ENCODE measurements at regions not wholly inside any gene's neighbourhood (a gene's known extent, or its start where the extent isn't known, plus 50 kb on each side); places are given as distances from the start of the nearest gene placed in this dataset.

- DNase-seq = no peak
These were observed 121.1 kb downstream of the HGF start for GRCh38 chr7:81648716-81649115.

DNA sequence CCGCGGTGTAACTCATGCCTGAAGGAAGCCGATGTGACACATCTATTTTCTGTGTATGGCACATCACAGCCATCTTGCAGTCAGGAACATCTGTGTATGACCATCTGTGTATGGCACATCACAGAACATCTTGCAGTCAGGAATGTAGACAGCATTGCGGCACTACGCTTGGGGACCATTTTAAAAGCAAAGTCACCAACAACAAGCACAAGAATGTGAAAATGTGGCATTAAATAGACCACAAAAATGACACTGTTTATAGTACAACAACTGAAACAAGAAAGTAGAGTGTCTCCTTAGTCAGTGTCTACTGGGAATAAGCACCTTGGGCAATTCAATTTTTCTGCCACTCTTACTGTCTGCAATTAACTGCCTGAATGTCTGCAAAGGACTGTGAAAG, 124.4 kb downstream of the HGF start:
- no peak for DNase-seq

DNA sequence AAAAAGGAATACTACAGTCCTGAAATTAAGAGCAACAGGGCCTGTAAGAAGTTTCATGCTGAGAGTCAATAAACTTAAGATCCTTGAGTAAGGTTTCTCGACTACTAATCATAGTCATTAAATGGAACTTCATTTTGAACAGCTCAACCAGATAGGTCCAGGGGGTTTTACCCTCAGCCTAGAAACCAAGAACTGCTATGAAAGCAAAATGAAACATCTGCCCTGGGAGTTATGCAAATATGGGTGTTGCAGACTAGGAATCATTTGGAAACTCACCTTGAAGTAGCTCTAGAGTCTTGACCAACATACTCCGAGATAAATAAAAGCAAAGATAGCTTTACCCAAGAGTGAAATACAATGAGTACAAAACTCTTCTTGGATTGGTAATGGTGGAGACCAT, 128.0 kb downstream of the HGF start:
- DNase-seq = no peak

DNA sequence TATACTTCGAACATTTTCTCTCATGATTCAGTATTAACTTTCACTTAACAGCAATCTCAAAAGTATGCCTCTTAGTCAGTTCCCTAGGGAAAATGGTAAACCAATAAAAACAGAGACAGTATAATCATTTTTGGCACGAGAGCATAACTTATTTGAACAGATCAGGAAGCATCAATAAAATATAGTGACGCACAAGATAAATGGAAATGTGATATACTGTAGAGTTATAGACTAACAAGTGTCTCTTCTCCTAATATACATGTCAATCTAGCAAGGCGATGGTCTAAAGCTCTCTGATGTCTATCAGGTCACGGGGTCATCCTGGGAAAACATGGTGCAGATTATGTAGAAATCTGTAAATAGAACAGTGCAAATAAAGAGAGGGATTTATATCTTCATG, 131.6 kb downstream of the HGF start:
- DNase-seq = no peak

DNA sequence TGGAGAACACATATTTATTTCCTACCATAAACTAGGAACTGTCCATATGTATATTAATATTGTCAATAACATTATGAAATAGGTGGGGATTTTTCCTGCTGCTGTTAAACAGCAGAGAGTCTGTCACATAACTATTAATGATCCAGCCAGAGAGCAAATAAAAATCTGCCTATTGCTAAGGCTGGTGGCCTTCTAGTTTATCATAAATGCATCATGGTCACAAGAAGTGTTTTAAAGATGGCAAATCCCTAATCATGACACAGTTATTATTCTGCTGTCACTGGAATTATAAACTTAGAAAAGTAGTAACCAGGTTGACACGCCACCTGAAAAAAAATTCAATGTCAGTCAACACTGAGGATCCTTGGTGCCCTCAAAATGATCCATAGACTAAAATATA, 132.3 kb downstream of the HGF start:
- no peak for DNase-seq

DNA sequence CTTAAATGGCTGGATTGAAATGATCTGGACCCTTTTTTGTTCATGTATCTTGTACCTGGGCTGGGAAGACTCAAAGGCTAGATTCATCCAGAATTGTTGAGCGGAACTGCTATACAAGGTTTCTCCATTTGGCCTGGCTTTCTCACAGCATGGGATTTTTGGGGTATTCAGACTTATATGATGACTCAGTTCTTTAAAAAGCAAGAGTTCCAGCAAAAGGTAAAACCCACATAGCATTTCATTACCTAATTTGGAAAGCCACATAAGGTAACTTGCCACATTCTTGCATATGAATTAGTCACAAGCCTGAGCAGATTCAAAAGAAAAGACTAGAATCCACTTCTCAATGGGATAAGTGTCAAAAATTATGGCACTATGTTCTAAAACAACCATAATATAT, 137.4 kb downstream of the HGF start:
- DNase-seq = no peak

DNA sequence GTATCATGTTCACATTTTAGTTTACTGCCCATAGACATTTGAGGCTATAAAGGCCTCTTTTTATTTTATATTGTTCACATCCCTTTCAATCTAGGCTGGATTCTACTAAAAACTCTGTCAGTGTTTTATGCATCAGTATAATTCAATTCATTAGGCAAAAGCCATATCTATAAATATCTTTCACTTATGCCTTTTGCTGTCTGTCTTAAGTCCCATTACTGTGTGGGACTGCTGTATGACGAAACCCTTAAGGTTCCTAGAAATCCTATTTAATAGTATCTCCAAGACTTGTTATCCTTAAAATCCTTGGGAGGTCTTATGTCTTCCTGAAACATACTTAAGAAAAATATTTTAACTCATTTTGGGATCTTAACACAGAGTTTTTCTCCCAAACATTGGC, 139.2 kb downstream of the HGF start:
- DNase-seq = no peak

DNA sequence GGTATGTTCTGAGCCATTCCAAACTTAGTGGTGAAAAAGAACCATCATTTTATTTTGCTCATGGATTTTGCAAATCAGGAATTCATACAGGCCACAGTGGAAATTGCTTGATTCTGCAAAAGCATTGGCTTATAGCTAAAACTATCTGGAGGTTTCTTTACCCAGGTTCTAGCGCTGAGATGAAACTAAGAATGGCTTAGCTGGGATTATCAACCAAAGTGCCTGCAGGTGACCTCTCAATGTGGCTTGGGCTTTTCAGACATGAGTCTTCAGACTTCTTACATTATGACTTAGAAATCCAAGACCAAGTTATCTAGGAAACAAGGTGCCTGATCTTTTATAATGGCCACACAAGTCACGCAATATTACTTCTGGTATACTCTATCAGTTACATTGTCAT, 140.1 kb downstream of the HGF start:
- DNase-seq = no peak

GRCh38 chr7:81628951-81629350, 140.9 kb downstream of the HGF start:
- no peak for DNase-seq

GRCh38 chr7:81627536-81628287, 142.1 kb downstream of the HGF start:
- no peak for DNase-seq

GRCh38 chr7:81626008-81626407, 143.8 kb downstream of the HGF start:
- no peak for DNase-seq

DNA sequence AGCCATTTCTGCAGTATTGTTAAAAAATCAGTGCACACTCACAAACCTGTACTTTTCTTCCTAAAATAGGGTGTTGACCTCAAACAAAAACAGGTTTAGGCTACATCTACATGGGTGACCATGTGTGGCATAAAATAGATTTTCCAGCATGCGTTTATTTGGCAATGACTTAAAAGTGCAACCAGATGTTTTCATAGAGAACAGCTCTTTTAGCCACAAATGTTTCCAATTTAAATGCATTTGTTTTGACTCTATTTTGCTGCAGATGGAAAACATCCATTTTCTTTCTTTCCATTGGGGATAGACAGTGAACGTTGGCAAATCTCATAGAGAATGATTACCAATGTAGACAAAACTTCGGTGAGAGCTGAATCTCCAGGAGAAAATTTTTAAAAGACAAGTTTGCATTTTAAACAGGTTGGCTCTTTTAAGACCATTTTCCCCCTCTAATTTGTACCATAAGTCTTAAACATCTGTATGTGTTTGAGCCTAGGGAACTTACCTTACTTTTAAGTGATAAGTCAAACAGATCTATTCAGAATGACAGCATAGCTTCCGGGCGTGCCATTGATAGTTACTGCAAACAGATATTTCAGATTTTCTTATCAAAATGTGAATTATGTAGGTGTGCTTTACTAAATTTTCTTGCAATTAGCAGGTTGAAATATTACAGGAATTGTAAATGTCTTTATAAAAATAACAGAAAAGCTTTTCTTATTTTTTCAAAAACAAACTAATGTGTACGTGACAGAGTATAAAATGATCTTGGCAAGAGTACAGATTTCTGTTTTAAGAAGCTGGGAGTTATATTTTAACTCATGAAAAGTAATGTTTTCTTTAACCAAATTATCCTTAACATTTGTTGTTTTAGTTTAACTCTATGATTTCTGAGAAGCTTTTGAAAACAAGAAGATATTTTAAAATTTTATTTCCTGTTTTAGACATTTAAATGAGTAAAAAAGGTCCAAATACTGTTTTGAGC, 144.9 kb downstream of the HGF start:
- no peak for DNase-seq

- no peak for DNase-seq
These were observed 145.7 kb downstream of the HGF start for GRCh38 chr7:81624021-81624592.

DNA sequence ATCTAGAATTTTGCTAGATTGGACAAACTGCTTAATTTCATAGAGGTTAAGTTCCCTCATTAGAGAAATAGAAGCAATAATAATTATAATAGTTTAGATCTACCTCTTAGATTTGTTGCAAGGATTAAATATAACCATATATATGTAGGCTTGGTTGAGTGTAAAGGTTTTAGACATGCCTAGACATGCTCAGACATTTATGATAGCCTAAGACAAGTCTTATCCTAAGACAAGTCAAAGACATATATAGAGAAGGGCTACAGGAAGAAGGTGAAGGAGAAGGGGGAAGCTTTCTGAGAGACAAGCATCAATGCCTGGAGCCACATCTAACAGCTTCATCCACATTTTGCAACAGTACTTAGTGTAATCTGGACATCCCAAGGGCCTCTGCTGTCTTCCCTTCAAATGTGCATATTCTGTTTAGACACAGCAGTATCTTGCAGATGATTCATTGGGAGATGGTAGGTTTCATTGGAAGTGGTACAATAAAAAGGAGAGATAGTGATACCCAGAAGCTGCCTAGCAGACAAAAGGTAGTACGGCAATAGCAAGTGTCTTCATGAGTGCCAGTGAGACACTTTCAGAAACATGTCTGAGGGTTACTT, 146.5 kb downstream of the HGF start:
- no peak for DNase-seq

DNA sequence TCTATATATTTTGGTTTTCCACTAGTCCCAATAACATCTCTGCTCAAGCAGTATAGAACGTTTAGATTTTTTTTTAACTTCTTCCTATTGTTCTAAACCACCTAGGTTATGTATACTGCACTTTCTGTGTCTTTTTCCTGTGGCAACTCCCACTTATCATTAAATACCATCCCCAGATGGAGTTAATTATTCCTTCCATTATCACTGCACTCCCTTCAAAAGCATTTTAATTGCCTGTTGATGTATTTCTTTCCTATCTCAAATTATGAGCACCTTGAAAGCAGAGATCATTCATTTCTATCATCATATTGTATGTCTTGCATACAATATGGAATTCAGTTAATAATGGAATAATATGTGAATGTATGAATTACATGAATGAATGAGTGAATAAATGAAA, 148.0 kb downstream of the HGF start:
- no peak for DNase-seq

DNA sequence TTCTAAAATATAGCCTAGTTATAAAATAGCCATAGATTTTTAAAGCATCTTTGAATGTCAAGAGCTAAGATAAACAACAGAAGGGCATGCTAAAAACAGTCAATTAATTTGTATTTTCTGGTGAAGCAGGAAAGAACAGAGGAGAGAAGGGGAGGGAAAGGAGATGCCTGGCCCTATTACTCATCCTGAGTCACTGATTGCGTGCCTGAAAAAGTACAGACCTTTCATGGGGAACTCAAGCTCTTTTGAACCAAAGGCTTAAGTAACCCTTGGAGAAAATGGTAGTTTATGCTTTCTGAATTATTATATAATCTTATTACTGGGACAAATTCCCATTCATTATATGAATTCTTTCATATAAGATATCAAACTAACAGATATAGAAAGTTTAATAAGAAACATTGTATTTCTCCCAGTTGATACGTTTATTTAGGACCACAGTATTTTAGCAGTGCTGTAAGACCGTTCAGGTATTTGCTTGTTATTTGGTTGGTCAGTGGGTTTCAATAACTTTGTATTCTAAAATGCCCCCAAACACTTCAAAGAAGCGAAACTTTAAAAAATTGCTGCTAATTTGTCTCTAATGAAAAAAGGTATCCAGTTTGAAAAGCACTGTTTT, 151.3 kb downstream of the HGF start:
- no peak for DNase-seq

DNA sequence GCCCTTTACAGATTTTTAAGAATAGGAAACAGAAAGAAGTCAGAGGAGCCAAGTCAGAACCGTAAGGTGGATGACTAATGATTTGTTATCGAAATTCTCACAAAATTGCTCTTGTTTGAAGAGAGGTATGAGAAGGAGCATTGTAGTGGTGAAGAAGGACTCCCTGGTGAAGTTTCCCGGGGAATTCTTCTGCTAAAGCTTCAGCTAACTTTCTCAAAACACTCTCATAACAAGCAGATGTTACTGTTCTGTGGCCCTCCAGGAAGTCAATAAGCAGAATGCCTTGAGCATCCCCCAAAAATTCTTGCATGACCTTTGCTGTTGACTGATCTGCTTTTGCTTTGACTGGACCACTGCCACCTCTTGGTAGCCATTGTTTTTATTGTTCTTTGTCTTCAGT, 152.9 kb downstream of the HGF start:
- DNase-seq = no peak

- no peak for DNase-seq
These were observed 158.0 kb downstream of the HGF start for GRCh38 chr7:81611805-81612204.

DNA sequence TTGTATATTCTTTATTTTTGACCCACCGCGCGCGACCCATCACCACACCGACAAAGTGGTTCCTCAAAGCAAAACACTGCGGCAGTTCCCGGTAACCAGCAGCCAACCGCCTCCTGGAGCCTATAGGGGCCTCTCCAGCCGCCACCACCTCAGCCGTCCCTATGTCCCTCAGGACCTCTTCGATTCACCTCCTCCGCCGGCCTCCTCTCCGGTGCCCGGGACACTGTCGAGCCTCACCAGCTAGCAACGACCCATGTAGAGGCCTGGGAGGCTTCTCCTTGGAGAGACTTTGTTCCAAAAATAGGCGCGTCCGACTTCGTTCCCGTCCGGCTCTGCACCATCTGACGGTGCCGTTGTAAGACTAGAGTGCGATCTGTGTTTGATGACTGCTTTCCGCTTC, 158.8 kb downstream of the HGF start:
- DNase-seq = no peak

DNA sequence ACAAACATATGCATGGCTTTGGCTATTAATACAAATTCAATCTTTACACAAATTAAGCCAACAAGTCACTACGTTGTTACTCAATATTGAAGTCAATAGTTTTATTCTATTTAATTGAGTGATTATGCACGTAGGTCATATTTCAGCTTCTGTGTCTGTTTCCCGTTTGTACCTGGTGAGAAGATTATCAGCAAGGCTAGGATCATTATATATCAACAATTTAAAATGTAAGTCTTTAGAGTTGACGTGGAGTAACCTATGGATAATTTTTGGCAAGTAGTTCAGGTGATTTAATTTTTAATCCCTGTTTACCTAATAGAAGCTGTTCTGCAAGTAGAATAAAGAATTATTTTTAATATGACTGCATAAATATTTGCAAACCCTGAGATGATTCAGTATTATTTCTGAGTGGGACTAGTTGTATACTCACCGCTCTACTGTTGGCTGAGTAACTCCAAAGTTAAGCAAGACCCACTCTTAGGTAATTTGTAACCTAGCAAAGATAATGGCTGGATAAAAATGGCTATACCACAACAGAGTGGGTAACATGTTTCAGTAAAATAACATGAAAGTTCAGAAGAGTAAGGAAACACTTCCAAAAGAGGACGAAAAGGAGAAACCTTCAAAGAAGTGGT, 161.0 kb downstream of the HGF start:
- no peak for DNase-seq

DNA sequence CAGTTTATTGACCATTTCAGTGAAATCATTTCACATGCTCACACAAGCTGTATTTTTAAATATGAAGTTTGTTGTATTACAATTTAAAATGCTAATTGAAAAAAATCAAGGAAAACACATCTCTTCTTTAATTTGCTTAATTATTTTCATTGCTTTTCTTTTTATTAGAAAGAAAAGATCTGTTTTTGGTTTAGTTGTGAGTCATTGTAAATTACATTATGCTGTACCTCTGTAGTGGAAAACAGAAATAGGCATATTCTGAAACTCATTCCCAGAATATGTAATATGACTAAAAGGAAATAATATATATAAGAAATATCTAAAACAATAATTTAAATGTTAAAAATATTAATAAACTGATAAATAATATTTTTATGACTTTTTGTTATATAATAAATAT, 161.9 kb downstream of the HGF start:
- no peak for DNase-seq

DNA sequence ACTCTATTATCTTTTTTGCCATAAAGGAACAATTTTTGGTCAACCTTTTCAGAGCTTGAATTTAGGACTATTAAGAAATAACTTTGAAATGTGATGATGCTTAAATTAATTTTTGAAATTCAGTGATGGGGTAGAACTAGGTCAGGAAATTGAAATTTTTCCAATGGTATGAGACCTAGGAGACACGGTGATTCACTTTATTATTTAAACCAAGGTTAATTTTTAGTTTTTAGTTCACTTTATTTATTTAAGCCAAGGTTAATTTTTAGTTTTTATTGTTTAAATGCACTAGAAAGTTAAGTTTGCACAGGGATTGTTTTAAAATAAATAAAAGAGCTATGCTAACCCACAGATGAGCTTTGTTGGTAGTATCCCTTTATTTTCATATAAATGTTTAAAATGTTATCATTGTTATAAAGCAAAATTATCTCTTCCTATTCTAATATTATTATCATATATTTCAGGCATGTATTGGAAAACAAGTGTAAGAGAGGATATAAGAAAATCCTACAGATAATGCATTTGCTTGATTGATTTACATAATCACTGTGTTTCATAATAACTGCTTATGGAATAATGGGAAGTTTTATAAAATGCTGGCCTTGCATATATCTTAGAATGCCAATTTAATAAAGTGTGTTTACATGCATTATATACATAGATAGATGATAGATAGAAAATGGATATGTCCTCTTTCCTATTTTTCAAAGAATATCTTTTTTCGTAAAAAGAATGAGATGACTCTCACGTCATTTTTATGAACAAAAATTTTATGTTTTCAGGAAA, 163.6 kb downstream of the HGF start:
- no peak for DNase-seq
